22Rv1 (cell line): ENCODE measurements at regions not wholly inside any gene's neighbourhood (a gene's known extent, or its start where the extent isn't known, plus 50 kb on each side); places are given as distances from the start of the nearest gene placed in this dataset.
"Not testable (repeated sequence)": the region's sequence is repeated elsewhere in the genome, so short reads cannot be mapped to it uniquely, and the experiment has no call there.

Experiments used
- H3K27ac ChIP-seq: fragments of 450-650 bp; 2 replicates; pipeline ENCODE4 v1.5.1; 2017
- ZFX ChIP-seq: fragments of 450-650 bp; IDR thresholded peaks from 2 replicates; pipeline ENCODE4 v1.6.1; 2017; ENCODE audit warnings: antibody characterized with exemption, borderline replicate concordance
- TF ChIP-seq, protein P1 (sequence below): fragments of 450-650 bp; IDR thresholded peaks from 2 replicates; pipeline ENCODE4 v1.5.1; 2017; ENCODE audit warnings: mild to moderate bottlenecking

DNA sequence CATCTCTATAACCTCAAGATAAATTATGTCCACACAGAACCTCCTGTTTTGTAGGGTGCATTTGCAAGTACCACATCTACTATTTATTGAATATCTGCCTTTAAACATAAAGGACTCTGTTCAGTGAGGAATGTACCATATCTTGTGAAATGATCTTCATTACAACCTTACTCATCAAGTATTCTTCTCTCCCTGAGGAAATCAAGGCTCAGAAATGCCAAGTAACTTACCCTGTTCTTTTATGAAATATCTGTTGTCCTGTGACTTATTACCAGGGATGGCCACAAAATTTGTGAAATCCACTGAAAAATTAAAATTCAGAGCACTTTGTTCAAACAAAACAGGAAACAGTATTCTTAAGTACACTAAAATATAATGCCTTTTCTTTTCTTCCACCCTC is 366.7 kb downstream of the GALC start:
- no peak for TF ChIP-seq ZFX
- TF ChIP-seq, protein P1, sequence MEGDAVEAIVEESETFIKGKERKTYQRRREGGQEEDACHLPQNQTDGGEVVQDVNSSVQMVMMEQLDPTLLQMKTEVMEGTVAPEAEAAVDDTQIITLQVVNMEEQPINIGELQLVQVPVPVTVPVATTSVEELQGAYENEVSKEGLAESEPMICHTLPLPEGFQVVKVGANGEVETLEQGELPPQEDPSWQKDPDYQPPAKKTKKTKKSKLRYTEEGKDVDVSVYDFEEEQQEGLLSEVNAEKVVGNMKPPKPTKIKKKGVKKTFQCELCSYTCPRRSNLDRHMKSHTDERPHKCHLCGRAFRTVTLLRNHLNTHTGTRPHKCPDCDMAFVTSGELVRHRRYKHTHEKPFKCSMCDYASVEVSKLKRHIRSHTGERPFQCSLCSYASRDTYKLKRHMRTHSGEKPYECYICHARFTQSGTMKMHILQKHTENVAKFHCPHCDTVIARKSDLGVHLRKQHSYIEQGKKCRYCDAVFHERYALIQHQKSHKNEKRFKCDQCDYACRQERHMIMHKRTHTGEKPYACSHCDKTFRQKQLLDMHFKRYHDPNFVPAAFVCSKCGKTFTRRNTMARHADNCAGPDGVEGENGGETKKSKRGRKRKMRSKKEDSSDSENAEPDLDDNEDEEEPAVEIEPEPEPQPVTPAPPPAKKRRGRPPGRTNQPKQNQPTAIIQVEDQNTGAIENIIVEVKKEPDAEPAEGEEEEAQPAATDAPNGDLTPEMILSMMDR = no peak
- no peak overlapping the region for H3K27ac ChIP-seq

DNA sequence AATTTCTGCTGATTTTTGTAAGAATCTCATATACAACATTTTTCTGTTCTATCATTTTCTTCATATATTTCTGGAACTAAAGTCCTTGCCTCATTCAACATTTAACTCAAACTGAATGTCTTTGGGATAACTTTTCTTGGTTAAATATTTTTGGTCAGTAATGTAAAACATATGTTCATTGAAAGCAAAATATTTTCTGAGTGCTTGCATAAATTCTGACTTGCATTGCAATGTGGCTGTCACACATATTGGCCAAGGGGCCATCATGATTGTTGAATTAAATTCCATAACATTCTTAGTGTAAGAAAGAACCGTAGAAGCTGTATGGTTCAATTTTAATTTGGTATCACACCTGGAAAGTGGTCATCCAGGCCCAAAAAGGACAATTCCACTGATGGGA is 369.4 kb downstream of the GALC start:
- H3K27ac ChIP-seq = no peak overlapping the region
- TF ChIP-seq, protein P1 = no peak
- no peak for TF ChIP-seq ZFX

DNA sequence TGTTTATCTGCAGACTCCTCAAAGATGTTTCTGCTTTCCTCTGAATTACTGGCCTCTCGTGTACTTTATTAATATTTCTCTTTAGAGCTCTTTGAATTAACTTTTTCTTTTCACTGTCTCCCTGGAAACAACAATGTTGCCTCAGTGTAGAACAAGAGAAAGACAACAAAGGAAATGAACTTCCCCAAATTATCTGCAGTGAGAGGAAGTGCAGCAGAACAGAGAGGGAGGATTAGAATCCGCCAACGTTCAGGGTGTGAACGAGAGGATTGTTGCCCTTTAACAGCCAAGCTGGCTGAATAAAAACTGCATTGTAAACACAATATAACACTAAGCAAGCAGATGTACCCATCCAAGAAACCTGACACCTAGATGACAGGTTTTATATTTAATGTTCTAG is 375.9 kb downstream of the GALC start:
- TF ChIP-seq, protein P1 = no peak
- no peak for TF ChIP-seq ZFX
- H3K27ac ChIP-seq = no peak overlapping the region

DNA sequence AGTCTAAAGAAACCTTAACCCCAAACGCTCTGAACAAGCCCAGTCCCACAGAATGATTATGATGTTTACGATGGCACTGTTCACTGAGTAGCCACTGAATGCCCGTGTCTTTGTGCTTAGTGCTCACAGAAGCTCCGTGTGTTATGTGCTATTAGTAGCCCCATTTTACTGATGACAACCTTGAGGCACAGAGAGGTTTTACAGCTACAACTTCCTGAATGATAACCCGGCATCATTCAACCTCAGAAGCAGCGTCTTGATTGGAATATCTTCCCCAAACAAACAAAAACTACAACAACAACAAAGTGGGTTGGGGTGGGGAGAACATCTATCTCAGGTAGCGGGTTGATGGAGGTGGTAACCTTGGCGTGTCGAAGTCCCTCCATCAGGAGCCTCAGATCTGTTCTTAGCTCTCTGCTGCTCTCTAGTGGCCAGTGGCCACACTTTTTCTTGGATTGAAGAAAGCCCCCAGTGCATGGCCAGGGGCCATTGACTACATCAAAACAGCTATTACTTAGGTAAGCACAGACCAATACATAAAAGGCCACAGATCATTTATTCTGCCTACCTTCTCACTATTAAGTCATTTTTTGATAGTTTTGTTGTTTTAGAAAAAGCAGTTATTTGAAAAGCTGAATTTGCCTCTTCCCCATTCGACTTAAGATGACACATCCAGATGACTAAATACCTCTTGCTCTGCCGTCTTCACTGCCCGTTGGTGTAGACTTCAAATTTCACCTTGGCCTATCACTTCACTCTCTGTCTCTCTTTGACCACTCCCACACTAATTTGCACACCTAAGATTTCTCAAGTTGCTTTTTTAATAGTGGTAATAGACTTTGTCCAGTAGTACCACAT is 376.9 kb downstream of the GALC start:
- H3K27ac ChIP-seq = no peak overlapping the region
- TF ChIP-seq ZFX = no peak
- TF ChIP-seq, protein P1 = peak; percentile 86

DNA sequence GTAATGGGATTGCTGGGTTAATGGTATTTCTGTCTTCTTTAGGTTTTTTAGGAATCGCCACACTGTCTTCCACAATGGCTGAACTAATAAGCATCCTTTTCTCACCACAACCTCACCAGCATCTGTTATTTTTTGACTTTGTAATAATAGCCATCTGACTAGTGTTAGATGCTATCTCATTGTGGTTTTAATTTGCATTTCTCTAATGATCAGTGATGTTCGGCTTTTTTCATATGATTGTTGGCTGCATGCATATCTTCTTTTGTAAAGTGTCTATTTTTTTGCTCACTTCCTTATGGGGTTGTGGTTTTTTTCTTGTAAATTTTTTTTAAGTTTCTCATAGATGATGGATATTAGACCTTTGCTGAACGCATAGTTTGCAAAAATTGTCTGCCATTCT is 377.9 kb downstream of the GALC start:
- TF ChIP-seq, protein P1 = no peak
- TF ChIP-seq ZFX = no peak
- no peak overlapping the region for H3K27ac ChIP-seq

DNA sequence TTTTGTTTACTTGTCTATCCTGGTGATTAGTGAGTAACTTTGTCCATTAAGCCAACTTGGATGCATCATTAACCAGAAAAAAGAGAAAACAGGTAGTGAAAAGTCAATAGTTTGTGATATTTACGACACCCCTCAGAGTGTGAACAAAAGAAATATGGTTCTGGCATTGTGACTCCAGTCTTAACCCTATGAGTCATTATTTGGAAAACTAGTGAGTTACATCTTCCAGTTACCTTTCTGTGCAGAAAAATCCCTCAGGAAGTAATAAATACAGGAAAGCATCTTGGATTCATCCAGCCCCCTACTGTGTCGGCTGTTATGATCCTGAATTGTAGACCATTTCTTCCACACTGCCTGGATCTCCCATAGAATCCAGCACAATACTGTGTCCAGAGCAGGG is 379.1 kb downstream of the GALC start:
- no peak overlapping the region for H3K27ac ChIP-seq
- TF ChIP-seq ZFX = no peak
- TF ChIP-seq, protein P1 = no peak

DNA sequence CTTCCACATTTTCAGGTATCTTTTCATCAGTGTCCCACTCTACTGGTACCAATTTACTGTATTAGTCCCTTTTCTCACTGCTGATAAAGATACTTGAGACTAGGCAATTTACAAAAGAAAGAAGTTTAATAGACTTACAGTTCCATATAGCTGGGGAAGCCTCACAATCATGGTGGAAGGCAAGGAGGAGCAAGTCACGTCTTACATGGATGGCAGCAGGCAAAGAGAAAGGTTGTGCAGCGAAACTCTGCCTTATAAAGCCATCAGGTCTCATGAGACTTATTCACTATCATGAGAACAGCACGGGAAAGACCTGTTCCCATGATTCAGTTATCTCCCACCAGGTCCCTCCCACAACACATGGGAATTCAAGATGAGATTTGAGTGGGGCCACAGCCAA is 385.9 kb downstream of the GALC start:
- H3K27ac ChIP-seq = not testable (repeated sequence)

DNA sequence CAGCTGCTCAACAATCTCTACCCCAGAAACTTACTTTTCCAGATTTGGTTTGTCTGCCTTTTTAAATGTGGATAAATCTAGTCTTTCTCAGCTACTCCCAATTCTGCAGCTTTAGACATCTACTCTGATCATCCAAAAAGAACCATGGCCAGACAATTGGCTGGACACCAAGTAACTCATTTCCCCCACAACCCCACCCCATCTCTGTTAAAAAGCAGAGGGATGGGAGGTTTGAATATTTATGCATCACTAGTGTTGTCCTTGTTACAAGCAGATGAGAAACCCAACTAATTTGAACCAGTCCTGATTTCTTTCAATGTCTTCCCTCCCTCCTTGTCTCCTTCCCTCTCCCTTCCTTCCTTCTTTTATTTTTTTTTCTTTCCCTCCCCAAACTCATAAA is 391.9 kb downstream of the GALC start:
- TF ChIP-seq, protein P1 = no peak
- no peak for TF ChIP-seq ZFX

More for the DNA sequence above, 391.9 kb downstream of the GALC start:
- no peak overlapping the region for H3K27ac ChIP-seq
